HS-27A (cell line): ENCODE measurements at regions not wholly inside any gene's neighbourhood (a gene's known extent, or its start where the extent isn't known, plus 50 kb on each side); places are given as distances from the start of the nearest gene placed in this dataset.

ENCODE experiments used
- DNase-seq: peaks from one replicate; pipeline ENCODE4 v3.0.0-alpha.2; 2012; ENCODE audit warnings: low read depth, missing footprints

DNA sequence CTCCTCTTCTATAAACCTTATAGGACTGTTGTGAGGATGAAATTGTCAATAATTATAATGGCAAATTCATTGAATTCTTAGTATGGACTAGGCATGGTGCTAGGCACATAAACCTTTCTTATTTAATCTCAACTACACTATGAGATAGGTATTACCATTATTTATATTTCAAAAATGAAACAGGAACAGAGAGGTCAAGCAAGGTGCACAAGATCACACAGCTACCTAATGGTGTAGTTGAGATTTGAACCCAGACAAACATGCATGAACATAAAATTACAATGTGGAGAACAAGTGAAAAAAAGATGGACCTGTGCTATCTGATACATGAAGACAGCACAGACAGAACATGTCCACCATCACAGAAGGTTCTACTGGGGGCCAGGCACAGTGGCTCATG is 156.7 kb downstream of the AXIN2 start:
- no peak for DNase-seq

DNA sequence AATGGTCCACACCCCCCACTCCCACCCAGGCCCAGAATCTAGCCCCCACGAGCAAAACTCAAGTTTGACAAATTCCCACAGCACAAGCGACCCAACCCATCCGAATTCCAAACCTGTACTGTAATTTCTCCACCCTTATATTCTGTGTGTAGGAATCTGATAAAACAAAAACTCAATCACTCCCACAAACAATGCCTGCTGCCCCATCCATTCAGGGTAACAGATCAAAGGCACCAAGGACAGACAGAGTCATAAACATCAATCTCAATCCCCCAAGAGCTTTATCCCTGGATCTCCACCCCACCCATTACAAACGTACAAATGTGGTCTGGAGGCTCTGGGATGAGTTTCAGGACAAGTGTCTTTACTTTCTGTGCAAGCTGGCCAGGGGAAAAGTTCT is 157.8 kb downstream of the AXIN2 start:
- no peak for DNase-seq

DNA sequence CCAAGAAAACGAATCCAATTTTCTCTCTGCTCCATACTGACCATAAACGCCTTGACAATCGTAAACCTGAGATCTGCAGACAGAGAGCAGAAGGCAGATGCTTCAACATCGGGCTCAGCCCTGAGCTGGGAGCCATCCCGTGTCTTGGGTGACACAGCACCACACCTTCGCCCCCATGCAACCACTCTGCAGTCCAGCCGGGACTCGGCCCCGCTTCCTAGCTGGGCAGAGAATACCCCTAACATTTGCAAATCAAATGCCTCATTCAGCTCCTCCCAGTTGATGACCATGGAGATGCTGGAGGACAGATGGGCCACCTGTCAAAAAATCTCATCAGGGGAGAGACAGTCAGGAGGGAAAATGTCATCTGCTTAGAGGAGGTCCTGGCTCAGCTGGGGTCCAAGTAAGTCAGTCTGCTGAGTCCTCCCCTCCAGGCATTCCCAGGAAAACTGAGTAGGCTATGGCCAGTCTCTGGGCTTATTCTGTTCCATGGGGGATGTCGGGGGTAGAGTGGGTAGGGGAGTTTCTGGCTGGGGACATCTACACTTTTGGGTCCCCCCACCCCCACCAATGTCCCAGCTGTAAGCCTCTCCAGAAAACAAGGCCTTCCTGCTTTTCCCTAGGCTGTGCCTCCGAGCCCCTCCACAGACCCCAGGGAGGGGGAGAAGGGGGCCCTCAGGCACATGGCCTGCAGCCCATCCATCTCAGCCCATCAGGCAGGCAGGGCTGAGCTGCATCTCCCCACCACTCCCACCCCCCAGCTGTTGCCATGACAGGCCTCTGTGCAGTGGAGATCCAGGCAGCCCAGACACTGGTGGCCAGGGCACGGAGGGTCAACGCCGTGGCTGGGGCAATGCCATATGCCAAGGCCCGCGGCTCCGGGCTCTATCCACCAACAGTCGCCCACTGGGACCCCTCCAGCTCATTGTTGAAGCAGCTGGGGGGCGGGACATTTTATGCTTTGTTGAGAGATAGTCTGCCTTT is 158.6 kb downstream of the AXIN2 start:
- no peak for DNase-seq

- DNase-seq: no peak
These were observed 159.9 kb downstream of the AXIN2 start for GRCh38 chr17:65401561-65401960.

DNA sequence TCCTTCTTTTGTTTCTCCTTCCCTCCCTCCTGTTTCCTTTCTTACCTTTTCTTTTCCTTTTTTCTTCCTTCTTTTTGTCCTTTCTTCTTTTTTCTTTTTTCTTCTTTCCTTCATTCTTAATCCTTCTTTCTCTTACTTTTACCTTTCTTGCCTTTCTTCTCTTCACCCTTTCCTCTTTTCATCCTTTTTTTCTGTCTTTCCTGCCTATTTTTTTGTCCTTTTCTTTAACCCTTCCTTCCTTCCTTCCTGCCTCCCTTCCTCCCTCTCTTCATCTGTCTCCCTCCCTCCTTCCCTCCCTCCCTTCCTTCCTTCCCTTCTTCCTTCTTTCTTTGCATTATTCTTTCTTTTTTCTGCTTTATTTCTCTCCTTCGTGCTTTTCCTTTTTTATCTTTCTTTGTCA is 160.7 kb downstream of the AXIN2 start:
- DNase-seq: no peak

DNA sequence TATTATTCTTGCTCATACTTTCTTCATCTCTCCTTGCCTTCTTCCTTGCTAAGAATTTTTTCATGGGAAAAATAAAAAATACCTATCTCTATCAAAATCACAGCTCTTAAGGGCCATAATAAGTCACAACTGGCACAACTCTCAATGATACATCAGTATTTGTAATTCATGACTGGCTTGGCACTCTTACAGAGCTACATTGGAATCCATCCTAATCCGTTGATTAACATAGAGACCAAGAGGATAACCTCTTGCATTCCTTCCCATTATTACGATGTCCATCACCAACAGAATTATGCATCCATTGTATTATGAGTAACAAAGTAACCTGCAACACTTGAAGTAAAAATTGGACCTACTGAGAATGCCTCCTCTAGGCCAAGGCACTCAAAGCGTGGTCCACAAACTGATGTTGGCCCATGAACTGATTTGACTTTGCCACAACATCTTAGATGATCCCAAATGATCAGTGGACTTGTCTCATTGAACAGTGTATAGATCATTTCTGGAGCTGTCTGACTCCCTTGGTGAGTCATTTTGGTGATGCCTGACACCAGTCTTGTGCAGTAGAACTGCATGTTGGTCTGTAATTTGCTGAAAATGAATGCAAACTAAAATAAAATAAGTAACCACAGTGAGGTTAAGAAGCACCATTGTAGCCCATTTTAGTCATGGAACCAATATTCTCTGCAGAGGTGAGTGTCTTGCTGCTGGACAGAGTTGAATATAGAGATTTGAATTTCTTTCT is 163.2 kb downstream of the AXIN2 start:
- DNase-seq: no peak

DNA sequence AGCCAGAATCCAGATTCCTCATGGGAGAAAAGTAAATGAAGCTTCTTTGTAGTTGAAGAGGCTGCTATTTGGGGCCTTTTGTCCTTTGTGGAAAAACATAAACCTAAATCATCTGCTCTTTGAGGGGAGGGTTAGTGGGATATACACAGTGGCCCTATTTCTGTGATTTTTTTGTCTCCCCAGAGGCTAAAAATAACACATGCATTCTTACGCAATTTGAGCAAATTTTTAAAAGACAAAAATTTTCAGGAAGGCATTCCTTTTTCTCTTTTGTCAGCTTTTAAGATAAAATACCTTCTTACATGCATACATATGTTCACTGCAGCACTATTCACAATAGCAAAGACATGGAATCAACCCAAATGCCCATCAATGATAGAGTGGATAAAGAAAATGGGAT is 165.5 kb downstream of the AXIN2 start:
- no peak for DNase-seq

DNA sequence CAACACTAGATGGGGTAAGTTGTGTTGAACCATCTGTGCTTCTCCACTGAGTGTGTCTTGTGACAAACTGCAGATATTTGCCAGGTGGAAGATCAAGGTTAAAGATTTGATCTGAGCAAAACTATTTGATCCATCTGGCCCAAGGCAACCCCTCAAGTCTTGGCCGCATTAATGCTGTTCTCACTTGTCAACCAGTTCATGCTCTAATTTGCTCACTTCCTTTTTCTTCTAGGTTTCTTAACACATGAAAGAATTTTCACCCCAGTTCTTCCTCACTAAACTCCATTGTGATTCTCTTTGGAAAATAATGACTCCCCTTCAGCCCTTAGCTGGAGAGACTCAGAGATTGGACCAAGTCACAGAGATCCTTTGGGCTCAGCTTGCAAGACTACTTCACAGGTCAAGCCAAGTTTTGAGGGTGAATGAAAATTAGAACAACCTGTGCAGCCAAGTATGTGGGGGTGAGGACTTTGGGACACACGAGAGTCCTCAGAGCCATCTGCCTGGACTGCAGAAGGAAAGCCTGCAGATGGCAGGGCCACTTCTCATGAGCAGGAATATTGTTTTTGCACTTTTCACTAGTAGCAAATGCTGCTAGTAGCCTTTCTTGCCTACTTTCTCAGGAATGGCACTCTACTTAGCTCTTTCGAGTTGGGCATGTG is 166.5 kb downstream of the AXIN2 start:
- DNase-seq: no peak

DNA sequence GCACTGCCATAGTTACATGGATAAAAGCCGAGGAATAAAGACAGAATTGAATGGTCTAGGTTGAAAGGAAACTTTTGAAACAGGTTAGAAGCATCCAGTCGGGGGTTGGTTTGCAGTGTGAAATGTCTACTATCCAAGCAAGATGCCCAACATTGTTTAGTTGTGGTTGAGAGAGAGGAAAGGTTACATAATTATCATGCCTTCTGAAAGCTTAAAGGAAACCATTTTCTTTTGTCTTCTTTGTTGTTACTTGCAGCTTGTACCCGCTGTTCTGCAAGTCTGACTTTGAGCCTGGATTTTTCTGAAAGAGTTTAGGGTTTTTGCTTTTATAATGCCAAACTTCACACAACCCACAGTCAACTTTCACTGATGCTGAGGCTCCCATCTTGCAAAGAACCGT is 167.9 kb downstream of the AXIN2 start:
- no peak for DNase-seq

DNA sequence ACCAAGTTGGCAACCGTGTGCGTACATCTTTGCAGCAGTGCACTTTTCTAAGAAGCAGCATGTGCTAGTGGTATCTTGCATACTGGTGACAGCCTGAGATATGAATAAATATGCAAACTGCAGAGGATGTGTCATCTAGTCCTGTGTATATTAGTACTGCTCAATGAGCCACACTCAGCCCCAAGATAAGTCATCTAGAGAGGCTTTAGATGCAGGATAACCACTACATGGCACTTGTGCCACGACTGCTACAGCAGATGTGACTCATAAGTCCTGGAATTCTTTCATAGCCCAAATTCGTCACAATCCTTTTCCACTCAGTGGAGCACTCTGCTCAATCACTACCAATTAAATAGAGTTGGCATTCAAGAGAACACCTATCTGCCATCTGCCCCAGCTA is 171.5 kb downstream of the AXIN2 start:
- DNase-seq: no peak

DNA sequence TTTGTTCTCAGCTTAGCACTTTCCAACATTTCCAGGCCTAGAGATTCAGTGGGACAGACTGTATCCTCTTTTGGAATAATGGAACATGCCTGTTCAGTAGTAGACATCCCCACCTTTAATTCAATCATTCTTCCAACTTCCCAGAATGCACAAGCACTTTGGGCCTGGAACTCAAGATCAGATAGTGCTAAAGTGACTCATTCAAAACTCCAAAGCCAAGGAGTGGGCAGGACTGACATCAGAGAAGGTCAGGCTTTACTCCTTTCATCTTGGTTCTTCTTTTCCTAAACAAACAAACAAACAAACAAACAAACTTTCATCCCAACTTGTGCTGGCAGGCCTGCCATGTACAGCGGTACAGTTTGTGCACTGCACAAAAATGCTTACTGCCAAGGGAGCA is 172.0 kb downstream of the AXIN2 start:
- no peak for DNase-seq

- no peak for DNase-seq
These were observed 172.5 kb downstream of the AXIN2 start for GRCh38 chr17:65388911-65389310.

- no peak for DNase-seq
These were observed 174.1 kb downstream of the AXIN2 start for GRCh38 chr17:65387322-65387721.

DNA sequence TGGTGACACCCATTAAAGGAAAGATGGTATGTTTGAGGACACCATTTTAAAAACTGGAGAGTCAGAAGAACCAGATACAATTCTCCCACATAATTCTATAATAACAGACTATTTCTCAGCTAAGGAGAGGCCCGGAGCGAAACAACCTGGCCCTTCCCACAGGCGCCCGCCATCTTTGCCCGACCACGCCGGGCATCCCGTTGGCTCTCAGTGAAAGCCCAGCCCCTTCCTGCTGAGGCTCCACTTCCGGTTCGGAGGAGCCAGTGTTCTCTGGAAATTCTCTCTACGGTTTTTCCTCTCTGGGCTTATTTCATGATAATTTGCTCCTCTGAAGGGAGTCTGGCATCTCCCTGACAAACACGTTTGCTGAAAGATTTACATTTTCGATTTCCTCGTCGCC is 175.7 kb downstream of the AXIN2 start:
- no peak for DNase-seq

DNA sequence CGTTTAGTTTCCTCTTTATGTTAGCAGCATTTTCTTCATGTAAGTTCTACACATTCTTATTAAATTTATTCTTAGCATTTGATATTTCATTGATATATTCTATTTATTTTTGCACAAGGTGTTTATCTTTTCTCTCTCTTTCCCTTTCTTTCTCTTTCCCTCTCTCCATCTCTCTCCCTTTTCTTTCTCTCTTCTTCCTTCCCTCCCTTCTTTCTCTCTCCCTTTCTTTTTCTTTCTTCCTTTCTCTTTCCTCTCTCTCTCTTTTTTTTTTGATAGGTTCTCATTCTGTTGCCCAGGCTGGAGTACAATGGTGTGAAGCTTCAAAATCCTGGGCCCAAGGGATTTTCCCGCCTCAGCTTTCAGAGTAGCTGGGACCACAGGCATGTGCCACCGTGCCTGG is 176.4 kb downstream of the AXIN2 start:
- no peak for DNase-seq

- DNase-seq: no peak
These were observed 180.3 kb downstream of the AXIN2 start for GRCh38 chr17:65381152-65381551.

DNA sequence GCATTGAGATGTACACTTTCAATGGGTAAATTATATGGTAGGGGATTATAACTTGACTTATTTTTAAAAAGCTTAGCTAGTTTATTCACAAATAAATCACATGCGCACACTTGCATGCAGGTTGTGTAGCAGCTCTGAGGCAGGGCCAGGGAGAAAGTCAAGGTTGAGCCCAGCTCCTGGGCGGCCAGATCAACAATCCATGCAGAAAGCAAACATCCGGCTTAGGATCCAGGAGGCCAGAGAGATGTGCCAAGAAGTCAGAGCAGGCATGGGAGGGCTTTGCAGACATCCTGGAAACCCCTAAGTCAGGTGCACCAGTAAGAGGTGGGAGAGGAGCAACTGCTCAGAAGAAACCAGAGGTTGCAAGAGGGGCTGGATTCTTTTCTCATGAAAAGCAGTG is 186.5 kb downstream of the AXIN2 start:
- DNase-seq: no peak

DNA sequence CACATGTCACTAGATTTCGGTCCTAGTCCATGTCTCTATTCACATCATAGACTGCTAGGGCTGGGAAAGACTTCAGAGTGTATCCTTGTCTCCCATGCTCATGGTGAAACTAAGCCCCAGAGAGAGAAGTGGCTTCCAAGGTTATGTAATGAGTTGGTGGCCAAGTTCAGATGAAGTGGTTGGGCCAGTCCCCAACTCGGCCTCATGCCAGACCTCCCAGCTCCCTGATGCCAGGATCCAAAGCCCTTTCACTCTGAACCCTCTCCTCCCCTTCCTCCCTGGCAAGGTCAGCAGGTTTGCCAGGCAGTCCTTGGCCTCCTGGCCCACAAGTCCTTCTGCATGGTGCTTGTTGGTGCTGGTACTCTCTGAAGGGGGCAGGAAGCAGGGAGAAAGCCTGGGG is 189.7 kb downstream of the AXIN2 start:
- no peak for DNase-seq

DNA sequence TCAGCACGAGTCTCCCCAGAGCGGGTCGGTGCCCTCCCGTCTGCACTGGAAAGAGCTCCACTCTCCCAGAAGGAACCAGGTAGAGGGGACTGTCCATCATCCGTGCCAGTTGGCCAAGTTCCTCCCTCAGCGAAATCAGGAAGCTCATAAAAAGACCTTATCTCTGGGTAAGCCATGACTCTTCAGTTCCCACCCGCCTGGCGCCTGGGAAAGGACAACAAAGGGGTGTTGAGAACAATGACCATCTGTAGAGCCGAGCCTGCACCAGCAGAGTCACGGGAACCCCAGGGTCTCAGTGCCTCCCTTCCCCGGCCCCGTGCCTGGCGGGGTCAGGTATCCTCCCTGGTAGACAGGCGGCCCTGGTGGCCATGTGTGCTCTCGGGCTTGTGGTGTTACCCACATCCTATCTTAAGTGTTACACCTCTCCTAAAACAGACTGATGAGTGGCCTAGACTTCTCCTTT is 190.7 kb downstream of the AXIN2 start:
- DNase-seq: no peak

DNA sequence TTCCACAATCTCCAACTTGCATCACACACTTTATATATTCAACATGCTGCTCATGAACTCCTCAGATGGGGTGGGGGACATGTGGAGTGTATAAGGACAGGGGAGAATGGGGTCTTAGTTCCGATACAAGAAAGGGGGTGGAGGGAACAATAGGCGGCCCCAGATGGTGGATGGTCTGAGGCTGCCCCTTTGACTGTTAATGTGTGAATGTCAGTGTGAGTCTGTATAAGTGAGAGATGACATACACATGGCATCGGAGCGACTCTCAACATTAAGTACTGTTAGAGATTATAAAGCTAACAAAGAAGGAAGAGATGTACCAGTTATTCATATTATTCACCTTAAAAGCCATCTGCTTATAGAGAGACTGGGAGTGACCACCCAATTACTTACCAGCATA is 193.1 kb downstream of the AXIN2 start:
- DNase-seq: no peak

- DNase-seq: no peak
These were observed 195.2 kb downstream of the AXIN2 start for GRCh38 chr17:65366102-65366844.

DNA sequence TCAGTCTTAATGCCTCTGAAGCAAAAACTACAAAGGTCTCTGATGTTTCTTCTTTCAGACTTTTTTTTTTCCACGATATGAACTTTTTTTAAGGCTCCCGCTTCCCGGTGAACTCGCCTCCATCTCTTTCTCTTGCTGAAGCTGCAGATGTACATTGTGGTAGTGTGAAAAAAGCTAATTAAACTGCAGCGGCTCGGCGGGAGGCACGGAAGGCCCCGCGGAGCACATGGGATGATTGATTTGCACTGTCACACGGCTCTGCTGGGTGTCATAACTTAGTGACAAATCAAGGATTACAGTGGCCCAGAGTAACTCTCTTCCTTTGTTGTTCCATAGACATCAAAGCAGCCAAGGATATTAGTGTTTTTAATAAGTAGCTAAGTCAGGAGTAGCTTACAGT is 196.3 kb downstream of the AXIN2 start:
- DNase-seq: no peak
